Neuronal stem cell (in vitro differentiated cells): ENCODE measurements at regions not wholly inside any gene's neighbourhood (a gene's known extent, or its start where the extent isn't known, plus 50 kb on each side); places are given as distances from the start of the nearest gene placed in this dataset.
A peak's percentile ranks its signal among the peaks of the same experiment; 100 is the strongest.

Experiments
- DNase-seq: peaks from one replicate; pipeline ENCODE4 v3.0.0-alpha.2; 2013; ENCODE audit warnings: low spot score
- H2AFZ ChIP-seq: one replicate; pipeline ENCODE4 v1.6.1; 2013; ENCODE audit warnings: mild to moderate bottlenecking, low read length, inconsistent platforms
- H2AK5ac ChIP-seq: 2 replicates; pipeline ENCODE4 v1.6.1; 2013; ENCODE audit warnings: low read depth, mild to moderate bottlenecking, inconsistent platforms, low read length, moderate library complexity, mixed read lengths
- H2BK120ac ChIP-seq: 2 replicates; pipeline ENCODE4 v1.6.1; 2013; ENCODE audit warnings: low read depth, mild to moderate bottlenecking, inconsistent platforms, low read length, moderate library complexity, mixed read lengths
- H2BK12ac ChIP-seq: one replicate; pipeline ENCODE4 v1.6.1; 2013; ENCODE audit warnings: low read length, inconsistent platforms
- H2BK15ac ChIP-seq: 2 replicates; pipeline ENCODE4 v1.6.1; 2013; ENCODE audit warnings: mild to moderate bottlenecking, low read length, inconsistent platforms, mixed read lengths
- H2BK5ac ChIP-seq: one replicate; pipeline ENCODE4 v1.6.1; 2013; ENCODE audit warnings: inconsistent platforms, mild to moderate bottlenecking, low read length, moderate library complexity
- H3K14ac ChIP-seq: one replicate; pipeline ENCODE4 v1.6.1; 2013; ENCODE audit warnings: low read length, inconsistent platforms
- H3K18ac ChIP-seq: 2 replicates; pipeline ENCODE4 v1.6.1; 2013; ENCODE audit warnings: low read length, inconsistent platforms
- H3K23ac ChIP-seq: 2 replicates; pipeline ENCODE4 v1.6.1; 2013; ENCODE audit warnings: low read depth, mild to moderate bottlenecking, mixed read lengths, low read length, inconsistent platforms; ENCODE audit not compliant: poor library complexity
- H3K27ac ChIP-seq: replicated peaks from 3 replicates; pipeline ENCODE4 v1.5.1; 2013; ENCODE audit warnings: low read length, inconsistent platforms
- H3K27me3 ChIP-seq, 3 experiments: 2 replicates each; pipeline ENCODE4 v1.6.1; 2013; ENCODE audit warnings: low read length in 3 of 3, mild to moderate bottlenecking in 2 of 3, inconsistent platforms in 1 of 3, low read depth in 1 of 3, mixed read lengths in 1 of 3, moderate library complexity in 1 of 3; ENCODE audit not compliant: control insufficient read depth in 3 of 3, insufficient read depth in 3 of 3
- H3K36me3 ChIP-seq, 2 donors: replicated peaks in 1 of 2; 2 replicates each; pipeline ENCODE4 v1.6.1; 2013; ENCODE audit warnings: low read length in 2 of 2; ENCODE audit not compliant: control insufficient read depth in 2 of 2, insufficient read depth in 2 of 2
- H3K4ac ChIP-seq: 2 replicates; pipeline ENCODE4 v1.6.1; 2013; ENCODE audit warnings: inconsistent platforms, mild to moderate bottlenecking, low read length, moderate library complexity
- H3K4me1 ChIP-seq, 2 donors: 1 replicate in 1 of 2; 2 replicates in 1 of 2; pipeline ENCODE4 v1.6.1; 2013; ENCODE audit warnings: low read length in 2 of 2, low read depth in 1 of 2; ENCODE audit not compliant: control insufficient read depth in 2 of 2, insufficient read depth in 1 of 2
- H3K4me2 ChIP-seq: one replicate; pipeline ENCODE4 v1.6.1; 2013; ENCODE audit warnings: mild to moderate bottlenecking, low read length, inconsistent platforms; ENCODE audit not compliant: insufficient read depth, poor library complexity, severe bottlenecking
- H3K4me3 ChIP-seq, 2 donors: 2 replicates each; pipeline ENCODE4 v1.5.1; 2013; ENCODE audit warnings: low read length in 2 of 2, mild to moderate bottlenecking in 2 of 2, inconsistent platforms in 1 of 2, moderate library complexity in 1 of 2
- H3K79me1 ChIP-seq: one replicate; pipeline ENCODE4 v1.6.1; 2013; ENCODE audit warnings: low read depth, mild to moderate bottlenecking, inconsistent platforms, low read length, moderate library complexity
- H3K9ac ChIP-seq: one replicate; pipeline ENCODE4 v1.6.1; 2013; ENCODE audit warnings: mild to moderate bottlenecking, low read depth, low read length, inconsistent platforms; ENCODE audit not compliant: poor library complexity
- H3K9me3 ChIP-seq, 2 donors: replicated peaks in 1 of 2; 2 replicates each; pipeline versions ENCODE3 to v1.6.1; 2013; ENCODE audit warnings: low read length in 2 of 2, mild to moderate bottlenecking in 2 of 2, inconsistent platforms in 1 of 2, low read depth in 1 of 2, mixed read lengths in 1 of 2, moderate library complexity in 1 of 2; ENCODE audit not compliant: control insufficient read depth in 2 of 2, insufficient read depth in 1 of 2
- H4K8ac ChIP-seq: one replicate; pipeline ENCODE4 v1.6.1; 2013; ENCODE audit warnings: low read depth, mild to moderate bottlenecking, inconsistent platforms, low read length, moderate library complexity
- H4K91ac ChIP-seq: one replicate; pipeline ENCODE4 v1.6.1; 2013; ENCODE audit warnings: low read length, low read depth, mild to moderate bottlenecking, inconsistent platforms; ENCODE audit not compliant: poor library complexity
- WGBS, 2 donors: extraction: QIAGEN DNeasy Blood & Tissue Kit; methylation state at CpG; one replicate each; pipeline ENCODE4 v1.1.7; 2013; ENCODE audit warnings: missing lambda C conversion rate in 2 of 2, mixed read lengths in 1 of 2; ENCODE audit not compliant: insufficient read length in 2 of 2, insufficient replicate concordance in 1 of 2; ENCODE audit errors: extremely low coverage in 2 of 2; 5-methylcytosine and 5-hydroxymethylcytosine counted together

GRCh38 chr15:38196076-38196475 is 56.6 kb upstream of the SPRED1 start:
- Histone ChIP-seq H2AK5ac (no peak overlapping the region), H3K9me3 (no peaks in the 10 kb centered on the region), H2AFZ (no peak overlapping the region), H2BK120ac (no peak overlapping the region), H3K36me3 (no peaks in the 10 kb centered on the region), H3K4me3 (no peak overlapping the region), H3K27ac (no peak overlapping the region), H4K91ac (no peak overlapping the region), H3K18ac (no peak overlapping the region), H3K4me1 (peaks cover 2 to 5% of the 10 kb centered on the region in 2 donors), H2BK15ac (no peak overlapping the region), H3K4me2 (no peak overlapping the region), H3K23ac (no peak overlapping the region), H3K14ac (no peak overlapping the region), H2BK5ac (no peak overlapping the region), H3K4ac (no peak overlapping the region), H3K9ac (no peak overlapping the region), H3K79me1 (no peaks in the 10 kb centered on the region), H2BK12ac (no peak overlapping the region), H4K8ac (no peak overlapping the region), H3K27me3 (no peaks in the 10 kb centered on the region)
- DNase-seq, result no peak
- no CpG with 5 or more reads among the region's 1 CpG for WGBS, 2 donors

- Histone ChIP-seq H2BK5ac (no peak overlapping the region), H3K27ac (no peak overlapping the region), H3K4me2 (no peak overlapping the region), H2BK15ac (no peak overlapping the region), H3K4me1 (peaks cover 2 to 9% of the 10 kb centered on the region in 2 donors), H2BK12ac (no peak overlapping the region), H3K36me3 (no peaks in the 10 kb centered on the region), H3K79me1 (no peaks in the 10 kb centered on the region), H3K4ac (no peak overlapping the region), H3K4me3 (no peak overlapping the region), H2AFZ (peak overlapping the region; percentile 73), H3K9ac (no peak overlapping the region), H3K9me3 (no peaks in the 10 kb centered on the region), H4K91ac (no peak overlapping the region), H3K18ac (no peak overlapping the region), H4K8ac (no peak overlapping the region), H3K27me3 (no peaks in the 10 kb centered on the region), H2AK5ac (no peak overlapping the region), H2BK120ac (no peak overlapping the region), H3K14ac (no peak overlapping the region), H3K23ac (no peak overlapping the region)
- WGBS, 2 donors, result no CpG with 5 or more reads among the region's 4 CpGs
- no peak for DNase-seq
Observed at GRCh38 chr15:38197553-38197952, 55.1 kb upstream of the SPRED1 start.

GRCh38 chr15:38201714-38202113 is 50.9 kb upstream of the SPRED1 start:
- Histone ChIP-seq H3K27ac (no peak overlapping the region), H3K27me3 (no peaks in the 10 kb centered on the region), H3K23ac (no peak overlapping the region), H4K8ac (no peak overlapping the region), H3K79me1 (no peaks in the 10 kb centered on the region), H3K9me3 (peaks cover 0 to 8% of the 10 kb centered on the region in 2 donors), H3K18ac (no peak overlapping the region), H2BK5ac (no peak overlapping the region), H3K4ac (no peak overlapping the region), H2BK120ac (no peak overlapping the region), H3K4me1 (peaks cover 2 to 11% of the 10 kb centered on the region in 2 donors), H2BK15ac (no peak overlapping the region), H2AFZ (peak overlapping the region; percentile 10), H4K91ac (no peak overlapping the region), H3K4me2 (no peak overlapping the region), H3K36me3 (no peaks in the 10 kb centered on the region), H3K14ac (no peak overlapping the region), H2AK5ac (no peak overlapping the region), H2BK12ac (no peak overlapping the region), H3K9ac (no peak overlapping the region), H3K4me3 (no peak overlapping the region)
- no peak for DNase-seq
- WGBS, 2 donors, result no CpG with 5 or more reads among the region's 3 CpGs

- H3K79me1 ChIP-seq, result no peaks in the 10 kb centered on the region
- H3K27me3 ChIP-seq, result no peaks in the 10 kb centered on the region
- H3K18ac ChIP-seq, result no peak overlapping the region
- no peak overlapping the region for H2BK15ac ChIP-seq
- H2BK5ac ChIP-seq, result no peak overlapping the region
- no peak overlapping the region for H2BK120ac ChIP-seq
- H3K4me2 ChIP-seq, result no peak overlapping the region
- no peak overlapping the region for H3K4ac ChIP-seq
- no peak overlapping the region for H3K14ac ChIP-seq
- H3K27ac ChIP-seq, result no peak overlapping the region
- H3K9ac ChIP-seq, result no peak overlapping the region
- H3K9me3 ChIP-seq, result peaks cover 0 to 8% of the 10 kb centered on the region in 2 donors
- no peak for DNase-seq
- H3K23ac ChIP-seq, result no peak overlapping the region
- no peak overlapping the region for H4K8ac ChIP-seq
- H2AFZ ChIP-seq, result no peak overlapping the region
- no peak overlapping the region for H2AK5ac ChIP-seq
- H4K91ac ChIP-seq, result no peak overlapping the region
- H3K4me3 ChIP-seq, result no peak overlapping the region
- peaks cover 0 to 12% of the 10 kb centered on the region in 2 donors for H3K4me1 ChIP-seq
- no peaks in the 10 kb centered on the region for H3K36me3 ChIP-seq
- WGBS, 2 donors, result no CpG with 5 or more reads among the region's 1 CpG
- H2BK12ac ChIP-seq, result no peak overlapping the region
Observed at GRCh38 chr15:38202361-38202760, 50.3 kb upstream of the SPRED1 start.
